PFSK-1 (cell line): ENCODE measurements at regions not wholly inside any gene's neighbourhood (a gene's known extent, or its start where the extent isn't known, plus 50 kb on each side); places are given as distances from the start of the nearest gene placed in this dataset.

Source experiments
- FOXP2 ChIP-seq: optimal IDR thresholded peaks from 2 replicates; pipeline ENCODE3; 2011; ENCODE audit warnings: borderline replicate concordance, control low read depth, inconsistent platforms; ENCODE audit not compliant: insufficient read depth; ENCODE audit errors: extremely low read length, extremely low read depth
- POLR2AphosphoS5 ChIP-seq: IDR thresholded peaks from 2 replicates; pipeline ENCODE4 v1.6.1; 2012; ENCODE audit warnings: low read depth, mild to moderate bottlenecking, control low read depth, low read length, moderate library complexity
- REST ChIP-seq, 2 experiments: IDR thresholded peaks; 2 replicates each; pipeline versions ENCODE4 v1.6.1 to v1.8.0; 2011 to 2012; ENCODE audit warnings: low read depth in 2 of 2, low read length in 2 of 2, control low read depth in 1 of 2, inconsistent platforms in 1 of 2, mild to moderate bottlenecking in 1 of 2, moderate library complexity in 1 of 2; ENCODE audit not compliant: insufficient read depth in 1 of 2
- SIN3A ChIP-seq: IDR thresholded peaks from 2 replicates; pipeline ENCODE4 v1.6.1; 2012; ENCODE audit warnings: mild to moderate bottlenecking, low read length, moderate library complexity, borderline replicate concordance; ENCODE audit not compliant: insufficient read depth
- TAF1 ChIP-seq: IDR thresholded peaks from 2 replicates; pipeline ENCODE4 v1.6.1; 2012; ENCODE audit warnings: low read length, control low read depth, borderline replicate concordance; ENCODE audit not compliant: insufficient read depth

DNA sequence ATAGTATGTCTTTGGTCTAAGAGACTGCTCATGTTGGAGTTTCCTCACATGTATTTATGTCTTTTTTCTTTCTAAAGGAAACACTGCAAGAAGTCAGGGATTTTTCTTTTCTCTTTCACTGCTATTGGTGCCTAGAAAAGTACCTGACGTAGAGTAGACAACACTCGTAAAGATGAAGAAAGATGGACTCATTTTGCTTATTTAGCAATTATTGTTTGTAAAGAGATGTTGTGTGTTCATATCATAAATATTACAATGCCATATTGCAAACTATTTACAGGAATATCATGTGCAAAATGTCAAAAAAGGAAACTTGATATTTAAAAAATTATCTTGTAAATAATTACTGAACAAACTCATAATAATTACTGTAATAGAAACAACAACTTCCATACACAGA lies 2711.5 kb upstream of the PCDH20 start:
- TF ChIP-seq REST (IDR thresholded peaks at IDR 0.05; ENCODE audit: insufficient read depth in 1 of 2, low read depth in 2 of 2, low read length in 2 of 2) (no peak), FOXP2 (no peak), POLR2AphosphoS5 (no peak), SIN3A (no peak), TAF1 (no peak)

GRCh38 chr13:64099994-64100393 lies 2684.3 kb upstream of the PCDH20 start:
- no peak for TF ChIP-seq SIN3A
- TF ChIP-seq TAF1: no peak
- no peak for TF ChIP-seq POLR2AphosphoS5
- TF ChIP-seq FOXP2: no peak
- TF ChIP-seq REST (IDR thresholded peaks at IDR 0.05; ENCODE audit: insufficient read depth in 1 of 2, low read depth in 2 of 2, low read length in 2 of 2): no peak

- no peak for TF ChIP-seq FOXP2
- TF ChIP-seq SIN3A: no peak
- no peak for TF ChIP-seq TAF1
- no peak for TF ChIP-seq REST (IDR thresholded peaks at IDR 0.05; ENCODE audit: insufficient read depth in 1 of 2, low read depth in 2 of 2, low read length in 2 of 2)
- TF ChIP-seq POLR2AphosphoS5: no peak
Observed at GRCh38 chr13:64090311-64090710, 2674.7 kb upstream of the PCDH20 start.

DNA sequence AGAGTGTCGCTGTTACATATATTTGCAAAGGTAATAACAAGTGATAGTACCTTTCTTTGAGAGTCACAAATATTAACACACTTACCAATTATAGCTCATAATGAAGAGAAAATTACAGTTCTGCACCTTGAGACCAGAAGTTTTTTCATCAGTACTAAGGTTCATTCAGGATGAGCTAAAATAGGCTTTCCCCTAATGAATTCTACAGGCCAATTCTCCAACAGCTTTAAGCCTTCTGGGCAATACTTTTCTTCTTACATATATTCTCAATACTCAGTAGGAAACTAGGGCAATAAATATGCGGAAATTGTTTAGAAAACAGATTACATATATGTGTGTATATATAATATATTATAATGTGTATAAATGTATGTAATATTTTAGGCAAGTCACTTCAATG lies 2672.8 kb upstream of the PCDH20 start:
- no peak for TF ChIP-seq SIN3A

DNA sequence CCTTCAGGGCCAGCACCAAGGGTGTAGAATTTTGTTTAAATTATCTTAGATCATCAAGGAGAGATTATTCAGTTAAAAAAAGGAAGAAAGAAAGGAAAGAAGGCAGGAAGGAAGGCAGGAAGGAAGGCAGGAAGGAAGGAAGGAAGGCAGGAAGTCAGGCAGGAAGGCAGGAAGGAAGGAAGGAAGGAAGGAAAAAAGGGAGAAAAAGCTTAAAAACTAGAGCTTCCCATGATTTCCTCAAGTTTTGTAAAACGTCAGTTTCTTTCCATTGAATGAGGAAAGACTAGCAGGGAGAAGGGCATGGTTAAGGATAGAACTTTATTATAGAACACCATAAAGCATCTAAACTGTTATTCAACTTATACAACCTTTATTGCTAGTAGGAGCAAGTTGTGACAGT lies 2672.0 kb upstream of the PCDH20 start:
- TF ChIP-seq TAF1: no peak
- TF ChIP-seq SIN3A: no peak
- no peak for TF ChIP-seq REST (IDR thresholded peaks at IDR 0.05; ENCODE audit: insufficient read depth in 1 of 2, low read depth in 2 of 2, low read length in 2 of 2)
- no peak for TF ChIP-seq POLR2AphosphoS5
- no peak for TF ChIP-seq FOXP2
